GM12878 (cell line): ENCODE measurements at regions not wholly inside any gene's neighbourhood (a gene's known extent, or its start where the extent isn't known, plus 50 kb on each side); places are given as distances from the start of the nearest gene placed in this dataset.

Experiments used
- ATAC-seq: fragments of 200-7000 bp; cut with Tn5 transposase; 3 replicates; pipeline ENCODE4 v1.9.1; 2020; ENCODE audit warnings: mild to moderate bottlenecking, moderate library complexity
- BruUV-seq: library from RNA; stranded (reverse); fragments of 400-500 nt; replicated peaks from 2 replicates; lab custom pipeline; 2021; lab: Mats Ljungman, UMichigan
- CTCF ChIA-PET: fragments of 300-600 bp; sonication (Branson Sonifier 250); formaldehyde crosslinking; extraction: SDS; loops from one replicate; lab custom pipeline; 2021; ENCODE audit warnings: inconsistent platforms; lab: Yijun Ruan, JAX
- POLR2A ChIA-PET: fragments of 350-600 bp; formaldehyde crosslinking; extraction: SDS; loops from one replicate; lab custom pipeline; 2021; ENCODE audit warnings: inconsistent platforms; lab: Charles Lee
- RAD21 ChIA-PET: fragments of 300-600 bp; sonication (Branson Sonifier 250); formaldehyde crosslinking; loops from one replicate; lab custom pipeline; 2023; ENCODE audit warnings: antibody characterized with exemption; ENCODE audit not compliant: unreplicated experiment; lab: Charles Lee
- SMC1A ChIA-PET: fragments of 300-600 bp; sonication (Branson Sonifier 250); formaldehyde crosslinking; loops from one replicate; lab custom pipeline; 2023; ENCODE audit not compliant: unreplicated experiment, uncharacterized antibody; lab: Charles Lee
- DNase-seq: peaks from one replicate; pipeline ENCODE4 v3.0.0-alpha.2; 2011; ENCODE audit warnings: low read depth, low spot score
- FAIRE-seq: peaks from 3 replicates; lab custom pipeline; 2011; peaks lifted over from hg19 to GRCh38; lab: Jason Lieb, UNC
- H2AFZ ChIP-seq: 2 replicates; pipeline ENCODE4 v1.6.0; 2011; ENCODE audit warnings: low read depth, low read length, control low read depth; ENCODE audit not compliant: control insufficient read depth
- H3K27ac ChIP-seq: 2 replicates; pipeline ENCODE4 v1.5.1; 2011; ENCODE audit warnings: control low read depth; ENCODE audit not compliant: control insufficient read depth, insufficient read depth
- H3K27me3 ChIP-seq, 2 experiments: replicated peaks in 1 of 2; 2 replicates each; pipeline versions ENCODE4 v1.6.0 to v1.6.1; 2011; ENCODE audit warnings: low read length in 1 of 2; ENCODE audit not compliant: control insufficient read depth in 2 of 2, insufficient read depth in 2 of 2
- H3K36me3 ChIP-seq, 2 experiments: 2 replicates each; pipeline ENCODE4 v1.5.1; 2011; ENCODE audit warnings: low read length in 1 of 2; ENCODE audit not compliant: control insufficient read depth in 2 of 2, insufficient read depth in 2 of 2
- H3K4me1 ChIP-seq: 2 replicates; pipeline ENCODE4 v1.6.1; 2011; ENCODE audit warnings: mild to moderate bottlenecking, low read length, moderate library complexity, mixed read lengths; ENCODE audit not compliant: control insufficient read depth, insufficient read depth
- H3K4me2 ChIP-seq: 2 replicates; pipeline ENCODE4 v1.6.0; 2011; ENCODE audit warnings: control low read depth; ENCODE audit not compliant: control insufficient read depth, insufficient read depth
- H3K4me3 ChIP-seq: fragments of 200-600 bp; sonication (generic); 2 replicates; pipeline ENCODE4 v1.5.1; 2016
- H3K79me2 ChIP-seq: 2 replicates; pipeline ENCODE4 v1.6.0; 2011; ENCODE audit warnings: low read length; ENCODE audit not compliant: control insufficient read depth, insufficient read depth
- H3K9ac ChIP-seq: 2 replicates; pipeline ENCODE4 v1.8.0; 2011; ENCODE audit warnings: low read length, control low read depth, mixed read lengths; ENCODE audit not compliant: control insufficient read depth, insufficient read depth
- H3K9me3 ChIP-seq: replicated peaks from 3 replicates; pipeline ENCODE4 v1.5.1; 2011; ENCODE audit warnings: mild to moderate bottlenecking, low read length; ENCODE audit not compliant: control insufficient read depth, insufficient read depth
- H4K20me1 ChIP-seq: 2 replicates; pipeline ENCODE4 v1.6.0; 2011; ENCODE audit not compliant: control insufficient read depth, insufficient read depth
- CEBPZ ChIP-seq: fragments of 150-350 bp; IDR thresholded peaks from 2 replicates; pipeline ENCODE4 v1.6.1; 2016; ENCODE audit warnings: low read depth, low read length
- CHD4 ChIP-seq: fragments of 200-600 bp; sonication (generic); IDR thresholded peaks from 2 replicates; pipeline ENCODE4 v1.6.1; 2016; ENCODE audit warnings: mild to moderate bottlenecking
- HCFC1 ChIP-seq: fragments of 150-350 bp; IDR thresholded peaks from 2 replicates; pipeline ENCODE4 v1.6.1; 2014; ENCODE audit warnings: low read length
- IRF3 ChIP-seq: fragments of 450-650 bp; IDR thresholded peaks from 2 replicates; pipeline ENCODE4 v1.6.1; 2014; ENCODE audit warnings: mild to moderate bottlenecking
- MEF2B ChIP-seq: fragments of 450-650 bp; IDR thresholded peaks from 2 replicates; pipeline ENCODE4 v1.6.1; 2018; ENCODE audit warnings: mild to moderate bottlenecking, moderate library complexity; ENCODE audit not compliant: partially characterized antibody, poor library complexity, severe bottlenecking
- MLLT1 ChIP-seq: fragments of 450-650 bp; IDR thresholded peaks from 2 replicates; pipeline ENCODE4 v1.6.1; 2016; ENCODE audit warnings: mild to moderate bottlenecking
- MYB ChIP-seq: fragments of 150-350 bp; IDR thresholded peaks from 2 replicates; pipeline ENCODE4 v1.6.1; 2014; ENCODE audit warnings: mild to moderate bottlenecking, low read depth, low read length, borderline replicate concordance
- RUNX3 ChIP-seq: IDR thresholded peaks from 2 replicates; pipeline ENCODE4 v1.6.1; 2012; ENCODE audit warnings: low read length, inconsistent platforms
- SMAD5 ChIP-seq: IDR thresholded peaks from 2 replicates; pipeline ENCODE4 v1.6.1; 2016; ENCODE audit warnings: antibody characterized with exemption, low read depth
- STAT1 ChIP-seq: fragments of 450-650 bp; conservative IDR thresholded peaks from 2 replicates; pipeline ENCODE4 v1.6.1; 2014; ENCODE audit warnings: antibody characterized with exemption, mild to moderate bottlenecking
- ZBED1 ChIP-seq: IDR thresholded peaks from 2 replicates; pipeline ENCODE4 v1.6.1; 2016; ENCODE audit warnings: borderline replicate concordance
- ZBTB40 ChIP-seq: fragments of 450-650 bp; IDR thresholded peaks from 2 replicates; pipeline ENCODE4 v1.6.1; 2016; ENCODE audit warnings: mild to moderate bottlenecking, moderate library complexity, borderline replicate concordance
- whole genome bisulfite sequencing: methylation state at CpG from one replicate; pipeline ENCODE4 v1.1.6; 2016; ENCODE audit warnings: low lambda C conversion rate; ENCODE audit not compliant: insufficient replicate concordance, insufficient coverage; ENCODE audit errors: missing lambda C conversion rate; 5-methylcytosine and 5-hydroxymethylcytosine counted together
- in situ Hi-C: fragments of 300-500 bp; cut with MboI; formaldehyde crosslinking; loops from 9 replicates; pipeline ENCODE4 v1.14.3; 2018; ENCODE audit warnings: mixed read lengths
- intact Hi-C: fragments of 100-400 bp; cut with micrococcal nuclease; formaldehyde crosslinking; loops from one replicate; pipeline ENCODE4 v1.14.2; 2022; ENCODE audit not compliant: unreplicated experiment

- TF ChIP-seq CEBPZ (no peak), MLLT1 (no peak), SMAD5 (no peak), RUNX3 (no peak), ZBED1 (no peak), HCFC1 (no peak), MEF2B (no peak)
These were observed 58.2 kb upstream of the LRRC8B start (continued) for GRCh38 chr1:89466307-89466930.

GRCh38 chr1:89472253-89472652 lies 52.4 kb upstream of the LRRC8B start:
- H3K4me1 ChIP-seq: no peaks in the 10 kb centered on the region
- no peak overlapping the region for H3K27ac ChIP-seq
- no peaks in the 10 kb centered on the region for H3K27me3 ChIP-seq
- ChIA-PET RAD21 (no interaction called here), POLR2A (no interaction called here), CTCF (interaction anchor here (4.8 kb wide), 1 partner anchor 12 kb away, joined by 20 read pairs; no protein-coding TSS in a partner anchor), SMC1A (no interaction called here)
- WGBS: 97% methylated on average over 1 of the region's 1 CpG
- H3K9me3 ChIP-seq: peaks cover 2% of the 10 kb centered on the region; the same call in 2 of the 3 replicates
- H3K4me3 ChIP-seq: no peak overlapping the region
- FAIRE-seq (no peak), DNase-seq (no peak), ATAC-seq (no peak)
- no TSS peak for BruUV-seq
- no peak overlapping the region for H3K4me2 ChIP-seq
- H4K20me1 ChIP-seq: no peaks in the 10 kb centered on the region
- no peak overlapping the region for H2AFZ ChIP-seq
- H3K36me3 ChIP-seq: no peaks in the 10 kb centered on the region
- no peak overlapping the region for H3K9ac ChIP-seq
- in situ Hi-C loops: no loop called here
- no peaks in the 10 kb centered on the region for H3K79me2 ChIP-seq
- intact Hi-C loops: no loop called here
- no peak for TF ChIP-seq STAT1
- TF ChIP-seq ZBTB40: no peak
- no peak for TF ChIP-seq IRF3
- no peak for TF ChIP-seq CHD4
- no peak for TF ChIP-seq MYB
